Endodermal cell (in vitro differentiated cells): ENCODE measurements at regions not wholly inside any gene's neighbourhood (a gene's known extent, or its start where the extent isn't known, plus 50 kb on each side); places are given as distances from the start of the nearest gene placed in this dataset.
A peak's percentile ranks its signal among the peaks of the same experiment; 100 is the strongest.

Experiments used
- DNase-seq: peaks from one replicate; pipeline ENCODE4 v3.0.0-alpha.2; 2017
- H3K27ac ChIP-seq: 2 replicates; pipeline ENCODE4 v1.5.1; 2013; ENCODE audit warnings: mild to moderate bottlenecking, low read depth, low read length, moderate library complexity
- H3K27me3 ChIP-seq: 2 replicates; pipeline ENCODE4 v1.6.1; 2013; ENCODE audit warnings: mild to moderate bottlenecking, low read length, moderate library complexity; ENCODE audit not compliant: insufficient read depth, control insufficient read depth, poor library complexity, severe bottlenecking
- H3K36me3 ChIP-seq: 2 replicates; pipeline ENCODE4 v1.7.0; 2013; ENCODE audit warnings: mild to moderate bottlenecking, low read length, moderate library complexity; ENCODE audit not compliant: control insufficient read depth, insufficient read depth
- H3K4me1 ChIP-seq: one replicate; pipeline ENCODE4 v1.7.0; 2013; ENCODE audit warnings: low read length; ENCODE audit not compliant: control insufficient read depth, insufficient read depth
- H3K4me3 ChIP-seq: 2 replicates; pipeline ENCODE4 v1.5.1; 2013; ENCODE audit warnings: mild to moderate bottlenecking, low read length, moderate library complexity
- H3K9ac ChIP-seq: 2 replicates; pipeline ENCODE4 v1.6.1; 2013; ENCODE audit warnings: mild to moderate bottlenecking, low read length, moderate library complexity; ENCODE audit not compliant: poor library complexity, severe bottlenecking; ENCODE audit errors: extremely low read depth
- H3K9me3 ChIP-seq: 2 replicates; pipeline ENCODE4 v1.6.1; 2013; ENCODE audit warnings: mild to moderate bottlenecking, low read length, moderate library complexity; ENCODE audit not compliant: control insufficient read depth
- H3K27ac Mint-ChIP-seq: 2 replicates; pipeline ENCODE4 v1.8.0; 2020; ENCODE audit warnings: mixed read lengths
- H3K27me3 Mint-ChIP-seq: 2 replicates; pipeline ENCODE4 v1.8.0; 2021; ENCODE audit warnings: mild to moderate bottlenecking, mixed read lengths; ENCODE audit not compliant: insufficient read depth
- H3K36me3 Mint-ChIP-seq: 2 replicates; pipeline ENCODE4 v1.8.0; 2020; ENCODE audit warnings: low read depth, mixed read lengths
- H3K4me1 Mint-ChIP-seq: 2 replicates; pipeline ENCODE4 v1.8.0; 2020; ENCODE audit warnings: mixed read lengths
- H3K4me3 Mint-ChIP-seq: 2 replicates; pipeline ENCODE4 v1.8.0; 2020; ENCODE audit warnings: mild to moderate bottlenecking, moderate library complexity, mixed read lengths
- H3K9me3 Mint-ChIP-seq: 2 replicates; pipeline ENCODE4 v1.8.0; 2020; ENCODE audit warnings: mild to moderate bottlenecking, mixed read lengths
- CTCF ChIP-seq: fragments of 200-600 bp; sonication (generic); conservative IDR thresholded peaks from 2 replicates; pipeline ENCODE4 v1.5.0; 2021; ENCODE audit warnings: antibody characterized with exemption, mild to moderate bottlenecking
- WGBS, 2 experiments: methylation state at CpG; one replicate each; pipeline versions ENCODE4 v1.1.5 to v1.1.7; 2013; ENCODE audit warnings: missing lambda C conversion rate in 2 of 2, mixed read lengths in 1 of 2; ENCODE audit not compliant: insufficient coverage in 1 of 2, insufficient read length in 1 of 2; 5-methylcytosine and 5-hydroxymethylcytosine counted together

- 95 to 100% methylated on average over 1 of the region's 1 CpG for WGBS, 2 experiments
- Histone ChIP-seq H3K9ac (no peak overlapping the region), H3K27ac (no peak overlapping the region), H3K9me3 (peaks cover 21% of the 10 kb centered on the region), H3K4me3 (no peak overlapping the region), H3K27me3 (no peaks in the 10 kb centered on the region), H3K36me3 (no peaks in the 10 kb centered on the region), H3K4me1 (no peaks in the 10 kb centered on the region)
- no peak for TF ChIP-seq CTCF
- Mint-ChIP-seq H3K27ac (no peak overlapping the region), H3K27me3 (no peaks in the 10 kb centered on the region), H3K4me1 (peaks cover 6% of the 10 kb centered on the region), H3K9me3 (peaks cover 5% of the 10 kb centered on the region), H3K36me3 (no peaks in the 10 kb centered on the region), H3K4me3 (no peak overlapping the region)
- DNase-seq, result no peak
Observed at GRCh38 chr18:30208546-30208945, 834.0 kb downstream of the DSC3 start.

DNA sequence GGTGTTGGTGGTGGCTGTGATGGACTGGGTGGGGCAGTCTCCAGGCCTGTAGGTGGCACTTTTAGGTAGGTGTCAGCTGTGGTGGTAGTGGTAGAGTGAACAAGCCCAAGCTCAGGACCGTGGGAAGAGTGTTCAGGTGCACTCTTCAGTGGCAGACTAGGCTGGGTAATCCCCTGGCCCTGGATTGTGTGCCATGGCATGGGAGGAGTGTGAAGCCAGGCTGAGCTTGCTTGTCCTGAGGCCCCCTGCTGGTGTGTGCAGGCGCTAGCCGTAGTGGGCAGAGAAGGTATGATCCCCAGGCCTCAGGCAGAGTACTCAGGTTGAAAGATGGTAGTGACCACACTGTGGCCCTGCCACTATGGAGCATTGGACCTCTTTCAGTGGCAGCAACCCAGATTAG is 850.3 kb downstream of the DSC3 start:
- Mint-ChIP-seq H3K4me1 (peaks cover 1% of the 10 kb centered on the region), H3K27me3 (no peaks in the 10 kb centered on the region), H3K27ac (no peak overlapping the region), H3K9me3 (peaks cover 12% of the 10 kb centered on the region), H3K36me3 (no peaks in the 10 kb centered on the region), H3K4me3 (no peak overlapping the region)
- Histone ChIP-seq H3K27ac (no peak overlapping the region), H3K36me3 (no peaks in the 10 kb centered on the region), H3K4me3 (no peak overlapping the region), H3K4me1 (no peaks in the 10 kb centered on the region), H3K27me3 (no peaks in the 10 kb centered on the region), H3K9me3 (peaks cover 26% of the 10 kb centered on the region), H3K9ac (no peak overlapping the region)
- 94 to 95% methylated on average over 2 to 3 of the region's 3 CpGs for WGBS, 2 experiments
- DNase-seq, result peak; percentile 58
- TF ChIP-seq CTCF, result peak; percentile 59

GRCh38 chr18:30186245-30186644 is 856.3 kb downstream of the DSC3 start:
- 86 to 100% methylated on average over 1 of the region's 2 CpGs for WGBS, 2 experiments
- Histone ChIP-seq H3K4me3 (no peak overlapping the region), H3K27me3 (no peaks in the 10 kb centered on the region), H3K9me3 (peaks cover 6% of the 10 kb centered on the region), H3K36me3 (no peaks in the 10 kb centered on the region), H3K4me1 (no peaks in the 10 kb centered on the region), H3K27ac (no peak overlapping the region), H3K9ac (no peak overlapping the region)
- DNase-seq, result no peak
- TF ChIP-seq CTCF, result no peak
- Mint-ChIP-seq H3K9me3 (peaks cover 3% of the 10 kb centered on the region), H3K4me3 (no peak overlapping the region), H3K36me3 (no peaks in the 10 kb centered on the region), H3K27ac (no peak overlapping the region), H3K4me1 (no peaks in the 10 kb centered on the region), H3K27me3 (no peaks in the 10 kb centered on the region)
